Effector memory CD4-positive, alpha-beta T cell (primary cell): ENCODE measurements at regions not wholly inside any gene's neighbourhood (a gene's known extent, or its start where the extent isn't known, plus 50 kb on each side); places are given as distances from the start of the nearest gene placed in this dataset.

Experiments
- DNase-seq, 3 donors: peaks; one replicate each; pipeline ENCODE4 v3.0.0-alpha.2; 2020
- H3K27ac ChIP-seq: 2 replicates; pipeline ENCODE4 v1.7.0; 2013; ENCODE audit warnings: mild to moderate bottlenecking, low read length, moderate library complexity; ENCODE audit not compliant: insufficient read depth, poor library complexity, severe bottlenecking
- H3K27me3 ChIP-seq: replicated peaks from 2 replicates; pipeline ENCODE4 v1.7.0; 2013; ENCODE audit warnings: mild to moderate bottlenecking, low read length; ENCODE audit not compliant: insufficient read depth, control insufficient read depth, poor library complexity, severe bottlenecking
- H3K36me3 ChIP-seq: 2 replicates; pipeline ENCODE4 v1.7.0; 2013; ENCODE audit warnings: mild to moderate bottlenecking, low read length, moderate library complexity; ENCODE audit not compliant: control insufficient read depth, insufficient read depth
- H3K4me1 ChIP-seq: 2 replicates; pipeline ENCODE4 v1.7.0; 2013; ENCODE audit warnings: low read length, mild to moderate bottlenecking; ENCODE audit not compliant: control insufficient read depth, insufficient read depth, poor library complexity, severe bottlenecking
- H3K4me3 ChIP-seq: 2 replicates; pipeline ENCODE4 v1.7.0; 2013; ENCODE audit warnings: low read length, low read depth, mild to moderate bottlenecking; ENCODE audit not compliant: insufficient read depth, poor library complexity, severe bottlenecking
- H3K9me3 ChIP-seq: 2 replicates; pipeline ENCODE4 v1.7.0; 2013; ENCODE audit warnings: mild to moderate bottlenecking, low read length, moderate library complexity; ENCODE audit not compliant: control insufficient read depth

DNA sequence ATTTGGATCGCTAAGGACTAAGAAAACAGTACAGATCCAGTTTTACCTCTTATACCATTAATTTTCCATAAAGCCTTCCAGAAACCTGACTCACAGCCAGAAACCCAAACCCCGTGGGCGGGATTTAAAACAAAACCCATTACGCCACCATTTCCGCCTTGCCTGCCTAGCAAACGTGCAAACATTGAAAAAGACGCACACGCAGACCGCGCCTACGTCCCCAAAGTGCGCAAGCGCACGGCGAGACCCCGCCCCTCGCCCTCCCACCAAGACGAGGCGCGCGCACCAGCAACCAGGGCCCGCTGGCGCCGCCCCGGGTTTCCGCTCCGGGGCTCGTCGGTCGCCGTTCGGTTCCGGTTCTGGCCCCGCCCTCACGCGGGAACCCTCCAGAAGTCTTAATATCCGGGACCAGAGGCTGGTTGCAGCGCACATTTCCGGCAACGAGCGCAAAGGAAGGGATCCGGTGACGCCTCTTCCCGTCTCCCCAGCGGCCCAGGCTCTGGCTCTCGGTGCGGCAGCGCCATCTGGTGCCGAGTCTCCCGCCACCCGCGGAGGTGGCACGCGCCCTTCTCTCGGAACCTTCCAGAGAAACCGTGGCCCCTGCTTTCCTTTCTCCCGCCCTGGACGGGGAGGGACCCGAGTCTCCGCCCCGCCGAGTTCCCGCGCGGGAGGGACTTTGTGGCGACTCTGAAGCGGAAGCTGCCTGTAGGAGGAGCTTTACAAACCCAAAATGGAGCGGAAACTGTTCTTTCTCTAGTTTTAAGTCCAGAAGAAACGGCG lies 256.9 kb upstream of the STARD13 start:
- H3K9me3 ChIP-seq = no peaks in the 10 kb centered on the region
- H3K4me3 ChIP-seq = peak overlapping the region; percentile 70
- peaks cover 26% of the 10 kb centered on the region for H3K4me1 ChIP-seq
- peak overlapping the region; percentile 98 for H3K27ac ChIP-seq
- H3K27me3 ChIP-seq = no peaks in the 10 kb centered on the region
- no peaks in the 10 kb centered on the region for H3K36me3 ChIP-seq
- peak; percentile 98 for DNase-seq

- H3K4me3 ChIP-seq = peak overlapping the region; percentile 55
- H3K27me3 ChIP-seq = no peaks in the 10 kb centered on the region
- peak overlapping the region; percentile 98 for H3K27ac ChIP-seq
- no peaks in the 10 kb centered on the region for H3K36me3 ChIP-seq
- DNase-seq = no peak
- H3K9me3 ChIP-seq = no peaks in the 10 kb centered on the region
- H3K4me1 ChIP-seq = peaks cover 26% of the 10 kb centered on the region
Measured at GRCh38 chr13:33543089-33543459, 257.5 kb upstream of the STARD13 start.

- peak overlapping the region; percentile 98 for H3K27ac ChIP-seq
- H3K36me3 ChIP-seq = no peaks in the 10 kb centered on the region
- peaks cover 26% of the 10 kb centered on the region for H3K4me1 ChIP-seq
- H3K27me3 ChIP-seq = no peaks in the 10 kb centered on the region
- H3K9me3 ChIP-seq = no peaks in the 10 kb centered on the region
- H3K4me3 ChIP-seq = peak overlapping the region; percentile 55
- no peak for DNase-seq
Measured at GRCh38 chr13:33543631-33544265, 258.2 kb upstream of the STARD13 start.

- Histone ChIP-seq H3K36me3 (no peaks in the 10 kb centered on the region), H3K9me3 (no peaks in the 10 kb centered on the region), H3K4me1 (peaks cover 26% of the 10 kb centered on the region), H3K27me3 (no peaks in the 10 kb centered on the region), H3K27ac (peak overlapping the region; percentile 98), H3K4me3 (no peak overlapping the region)
- no peak for DNase-seq
Measured at GRCh38 chr13:33544308-33544707, 258.8 kb upstream of the STARD13 start.

GRCh38 chr13:33545492-33545891 lies 259.9 kb upstream of the STARD13 start:
- Histone ChIP-seq H3K27ac (no peak overlapping the region), H3K4me1 (peaks cover 26% of the 10 kb centered on the region)

DNA sequence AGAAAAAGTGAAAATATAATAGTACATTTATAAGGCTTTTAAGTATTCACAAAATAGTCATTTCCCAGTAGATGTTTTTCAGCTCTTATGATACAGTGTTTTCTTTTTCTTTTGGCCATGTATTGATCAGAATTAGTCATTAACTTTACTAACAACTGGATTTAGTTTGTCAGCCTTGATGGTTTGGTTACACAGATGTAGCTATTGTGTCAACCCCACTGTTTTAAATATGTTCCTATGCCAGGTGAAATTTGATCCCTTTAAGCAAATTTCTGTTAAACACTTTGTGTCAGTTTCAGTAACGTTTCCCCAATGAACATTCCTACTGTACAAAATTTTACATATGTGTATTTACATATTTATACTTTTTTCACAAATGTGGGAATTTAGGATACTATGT lies 261.5 kb upstream of the STARD13 start:
- H3K4me3 ChIP-seq = no peak overlapping the region
- peaks cover 16% of the 10 kb centered on the region for H3K4me1 ChIP-seq
- DNase-seq = no peak
- no peaks in the 10 kb centered on the region for H3K9me3 ChIP-seq
- H3K27ac ChIP-seq = no peak overlapping the region
- H3K27me3 ChIP-seq = no peaks in the 10 kb centered on the region
- no peaks in the 10 kb centered on the region for H3K36me3 ChIP-seq

More at GRCh38 chr13:33545492-33545891, 259.9 kb upstream of the STARD13 start:
- no peak for DNase-seq
- no peaks in the 10 kb centered on the region for H3K9me3 ChIP-seq
- no peak overlapping the region for H3K4me3 ChIP-seq
- H3K27me3 ChIP-seq = no peaks in the 10 kb centered on the region
- H3K36me3 ChIP-seq = no peaks in the 10 kb centered on the region

- H3K4me3 ChIP-seq = no peak overlapping the region
- H3K27me3 ChIP-seq = no peaks in the 10 kb centered on the region
- no peak for DNase-seq
- no peak overlapping the region for H3K27ac ChIP-seq
- H3K36me3 ChIP-seq = no peaks in the 10 kb centered on the region
- H3K4me1 ChIP-seq = peaks cover 15% of the 10 kb centered on the region
- no peaks in the 10 kb centered on the region for H3K9me3 ChIP-seq
Measured at GRCh38 chr13:33548069-33548468, 262.5 kb upstream of the STARD13 start.

DNA sequence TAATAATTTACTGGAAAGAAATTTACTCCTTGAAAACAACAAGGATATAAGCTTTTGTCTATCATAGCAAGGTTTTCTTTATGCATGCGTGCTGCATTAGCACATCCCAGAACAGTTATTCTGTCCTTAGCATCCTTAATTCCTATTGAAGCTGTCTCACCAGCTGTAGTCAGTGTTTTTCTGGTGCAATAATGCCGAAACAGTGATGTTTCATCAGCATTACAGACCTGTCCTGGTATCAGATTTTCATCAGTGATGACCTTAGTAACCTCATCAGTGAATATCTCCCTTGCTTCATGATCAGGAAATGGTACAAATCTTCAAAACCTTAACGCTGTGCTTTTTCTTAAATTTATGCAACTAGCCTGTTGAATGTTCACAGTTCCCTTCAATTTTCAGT lies 264.7 kb upstream of the STARD13 start:
- no peak for DNase-seq
- Histone ChIP-seq H3K27me3 (no peaks in the 10 kb centered on the region), H3K4me1 (no peaks in the 10 kb centered on the region), H3K27ac (no peak overlapping the region), H3K36me3 (no peaks in the 10 kb centered on the region), H3K4me3 (no peak overlapping the region), H3K9me3 (no peaks in the 10 kb centered on the region)

GRCh38 chr13:33550885-33551284 lies 265.3 kb upstream of the STARD13 start:
- H3K27ac ChIP-seq = no peak overlapping the region
- no peaks in the 10 kb centered on the region for H3K36me3 ChIP-seq
- no peak for DNase-seq
- no peak overlapping the region for H3K4me3 ChIP-seq
- no peaks in the 10 kb centered on the region for H3K9me3 ChIP-seq
- H3K27me3 ChIP-seq = no peaks in the 10 kb centered on the region
- H3K4me1 ChIP-seq = no peaks in the 10 kb centered on the region
